CD14-positive monocyte (primary cell): ENCODE measurements at regions not wholly inside any gene's neighbourhood (a gene's known extent, or its start where the extent isn't known, plus 50 kb on each side); places are given as distances from the start of the nearest gene placed in this dataset.

ENCODE experiments used
- DNase-seq, 3 donors: peaks; one replicate each; pipeline ENCODE4 v3.0.0-alpha.2; 2011 to 2022
- H2AFZ ChIP-seq: 2 replicates; pipeline ENCODE4 v1.6.0; 2012; ENCODE audit warnings: mild to moderate bottlenecking, low read depth, low read length, inconsistent platforms; ENCODE audit not compliant: insufficient read depth, poor library complexity, severe bottlenecking
- H3K27ac ChIP-seq, 2 donors: 1 replicate in 1 of 2; 2 replicates in 1 of 2; pipeline ENCODE4 v1.5.1; 2012 to 2013; ENCODE audit warnings: low read length in 2 of 2, control low read depth in 1 of 2, inconsistent platforms in 1 of 2, low read depth in 1 of 2, mild to moderate bottlenecking in 1 of 2
- H3K27me3 ChIP-seq, 2 donors: one replicate each; pipeline versions ENCODE4 v1.6.0 to v1.6.1; 2011 to 2013; ENCODE audit warnings: low read length in 2 of 2; ENCODE audit not compliant: control insufficient read depth in 2 of 2, insufficient read depth in 2 of 2
- H3K36me3 ChIP-seq, 2 donors: replicated peaks in 1 of 2; 1 replicate in 1 of 2; 2 replicates in 1 of 2; pipeline versions ENCODE4 v1.5.1 to v1.6.1; 2012 to 2013; ENCODE audit warnings: low read length in 2 of 2, control low read depth in 1 of 2, inconsistent platforms in 1 of 2, mild to moderate bottlenecking in 1 of 2; ENCODE audit not compliant: insufficient read depth in 2 of 2, control insufficient read depth in 1 of 2
- H3K4me1 ChIP-seq, 2 donors: 1 replicate in 1 of 2; 2 replicates in 1 of 2; pipeline versions ENCODE4 v1.5.1 to v1.6.1; 2012 to 2013; ENCODE audit warnings: low read length in 2 of 2, control low read depth in 1 of 2, inconsistent platforms in 1 of 2, mild to moderate bottlenecking in 1 of 2, moderate library complexity in 1 of 2; ENCODE audit not compliant: insufficient read depth in 2 of 2, control insufficient read depth in 1 of 2
- H3K4me2 ChIP-seq: replicated peaks from 2 replicates; pipeline ENCODE3; 2012; ENCODE audit warnings: low read length, moderate library complexity, mild to moderate bottlenecking; ENCODE audit not compliant: poor library complexity, severe bottlenecking; ENCODE audit errors: extremely low read depth
- H3K4me3 ChIP-seq, 3 experiments: fragments of 200-600 bp in 1 of 3; sonication (generic) in 1 of 3; replicated peaks in 1 of 3; 1 replicate in 2 of 3; 2 replicates in 1 of 3; pipeline ENCODE4 v1.5.1; 2011 to 2013; ENCODE audit warnings: low read length in 3 of 3, mild to moderate bottlenecking in 3 of 3, control low read depth in 2 of 3, low read depth in 2 of 3, inconsistent platforms in 1 of 3, moderate library complexity in 1 of 3
- H3K79me2 ChIP-seq: 2 replicates; pipeline ENCODE4 v1.6.0; 2012; ENCODE audit warnings: mild to moderate bottlenecking, control low read depth, inconsistent platforms, low read length, moderate library complexity; ENCODE audit not compliant: insufficient read depth
- H3K9ac ChIP-seq: 2 replicates; pipeline ENCODE4 v1.6.0; 2017; ENCODE audit warnings: low read length, mild to moderate bottlenecking; ENCODE audit not compliant: insufficient read depth, poor library complexity, severe bottlenecking
- H3K9me3 ChIP-seq, 2 donors: replicated peaks in 1 of 2; 1 replicate in 1 of 2; 2 replicates in 1 of 2; pipeline versions ENCODE4 v1.5.1 to v1.6.1; 2012 to 2013; ENCODE audit warnings: low read length in 2 of 2, control low read depth in 1 of 2; ENCODE audit not compliant: control insufficient read depth in 1 of 2, insufficient read depth in 1 of 2
- H4K20me1 ChIP-seq: 2 replicates; pipeline ENCODE4 v1.6.0; 2012; ENCODE audit warnings: mild to moderate bottlenecking, low read length, control low read depth, moderate library complexity; ENCODE audit not compliant: insufficient read depth
- H3K27ac Mint-ChIP-seq, 7 donors: one replicate each; pipeline ENCODE4 v1.8.0; 2020; ENCODE audit warnings: mild to moderate bottlenecking in 7 of 7, mixed read lengths in 7 of 7, moderate library complexity in 6 of 7, inconsistent platforms in 2 of 7
- H3K27me3 Mint-ChIP-seq, 3 donors: one replicate each; pipeline ENCODE4 v1.8.0; 2021 to 2022; ENCODE audit warnings: low read depth in 3 of 3, mild to moderate bottlenecking in 3 of 3, mixed read lengths in 3 of 3, moderate library complexity in 3 of 3, inconsistent platforms in 1 of 3
- H3K36me3 Mint-ChIP-seq, 2 donors: one replicate each; pipeline ENCODE4 v1.8.0; 2020; ENCODE audit warnings: mixed read lengths in 2 of 2, inconsistent platforms in 1 of 2, mild to moderate bottlenecking in 1 of 2
- H3K4me1 Mint-ChIP-seq: one replicate; pipeline ENCODE4 v1.8.0; 2020; ENCODE audit warnings: mild to moderate bottlenecking, mixed read lengths
- H3K4me3 Mint-ChIP-seq, 2 donors: one replicate each; pipeline ENCODE4 v1.8.0; 2020; ENCODE audit warnings: mild to moderate bottlenecking in 2 of 2, mixed read lengths in 2 of 2, moderate library complexity in 1 of 2
- H3K9me3 Mint-ChIP-seq, 7 donors: one replicate each; pipeline ENCODE4 v1.8.0; 2020 to 2022; ENCODE audit warnings: mixed read lengths in 7 of 7, mild to moderate bottlenecking in 6 of 7, moderate library complexity in 6 of 7, inconsistent platforms in 2 of 7
- CTCF ChIP-seq: fragments of 200-600 bp; IDR thresholded peaks from one replicate; pipeline ENCODE4 v1.8.0; 2022; ENCODE audit warnings: antibody characterized with exemption, mild to moderate bottlenecking
- WGBS: methylation state at CpG from one replicate; pipeline ENCODE4 v1.1.5; 2013; ENCODE audit warnings: missing lambda C conversion rate; ENCODE audit not compliant: insufficient coverage; 5-methylcytosine and 5-hydroxymethylcytosine counted together
- intact Hi-C, 2 donors: fragments of 100-400 bp; cut with micrococcal nuclease; formaldehyde crosslinking; loops; one replicate each; pipeline versions ENCODE4 v1.15.0 to v1.15.1; 2023

GRCh38 chr9:115492869-115493268 is 374.9 kb upstream of the TNC start:
- Mint-ChIP-seq H3K27ac (no peak overlapping the region), H3K9me3 (peaks cover 0 to 3% (median 0%) of the 10 kb centered on the region in 7 donors), H3K4me3 (no peak overlapping the region), H3K36me3 (no peaks in the 10 kb centered on the region), H3K4me1 (no peaks in the 10 kb centered on the region), H3K27me3 (peaks cover 0 to 3% (median 2%) of the 10 kb centered on the region in 3 donors)
- Histone ChIP-seq H3K9ac (no peak overlapping the region), H3K4me2 (no peak overlapping the region), H3K9me3 (no peaks in the 10 kb centered on the region), H3K27me3 (no peaks in the 10 kb centered on the region), H3K79me2 (no peaks in the 10 kb centered on the region), H4K20me1 (no peaks in the 10 kb centered on the region), H2AFZ (no peak overlapping the region), H3K4me1 (no peaks in the 10 kb centered on the region), H3K27ac (no peak overlapping the region), H3K4me3 (no peak overlapping the region), H3K36me3 (no peaks in the 10 kb centered on the region)
- DNase-seq: no peak
- intact Hi-C loops: loop anchor here in 1 of 2 donors (5.0 kb wide), 1 partner anchor 49 kb away; no protein-coding TSS in a partner anchor
- TF ChIP-seq CTCF: no peak

- H3K9me3 Mint-ChIP-seq: peaks cover 0 to 4% (median 0%) of the 10 kb centered on the region in 7 donors
- no peaks in the 10 kb centered on the region for H3K27me3 ChIP-seq
- no CpG with 5 or more reads among the region's 1 CpG for WGBS
- H3K4me1 Mint-ChIP-seq: no peaks in the 10 kb centered on the region
- no peak overlapping the region for H3K27ac Mint-ChIP-seq
- H3K9me3 ChIP-seq: no peaks in the 10 kb centered on the region
- H2AFZ ChIP-seq: no peak overlapping the region
- H3K4me3 ChIP-seq: no peak overlapping the region
- intact Hi-C loops: loop anchor here in 1 of 2 donors (5.0 kb wide), 1 partner anchor 48 kb away; no protein-coding TSS in a partner anchor
- no peaks in the 10 kb centered on the region for H4K20me1 ChIP-seq
- peaks cover 0 to 5% (median 2%) of the 10 kb centered on the region in 3 donors for H3K27me3 Mint-ChIP-seq
- no peaks in the 10 kb centered on the region for H3K36me3 Mint-ChIP-seq
- H3K27ac ChIP-seq: no peak overlapping the region
- H3K4me2 ChIP-seq: no peak overlapping the region
- H3K9ac ChIP-seq: no peak overlapping the region
- H3K4me1 ChIP-seq: no peaks in the 10 kb centered on the region
- no peak for DNase-seq
- no peak overlapping the region for H3K4me3 Mint-ChIP-seq
- no peaks in the 10 kb centered on the region for H3K36me3 ChIP-seq
- no peaks in the 10 kb centered on the region for H3K79me2 ChIP-seq
- TF ChIP-seq CTCF: no peak
These were observed 376.4 kb upstream of the TNC start for GRCh38 chr9:115494393-115494792.
